SK-N-SH treated with all-trans-retinoic acid at 6 μM for 48 hours (cell line): ENCODE measurements at regions not wholly inside any gene's neighbourhood (a gene's known extent, or its start where the extent isn't known, plus 50 kb on each side); places are given as distances from the start of the nearest gene placed in this dataset.

Experiments
- ATAC-seq: fragments of 200-7000 bp; cut with Tn5 transposase; 3 replicates; pipeline ENCODE4 v1.9.1; 2020; ENCODE audit warnings: mild to moderate bottlenecking, moderate library complexity
- ARNTL ChIP-seq: fragments of 450-650 bp; formaldehyde crosslinking; IDR thresholded peaks from 2 replicates; pipeline ENCODE4 v1.5.0; 2020; ENCODE audit warnings: low read depth, mild to moderate bottlenecking, moderate library complexity, borderline replicate concordance
- BACH2 ChIP-seq: fragments of 250-450 bp; sonication (Bioruptor Pico); IDR thresholded peaks from 2 replicates; pipeline ENCODE4 v1.9.0; 2021; ENCODE audit warnings: mild to moderate bottlenecking, borderline replicate concordance
- CSDC2 ChIP-seq: fragments of 250-450 bp; sonication (Bioruptor Pico); IDR thresholded peaks from 2 replicates; pipeline ENCODE4 v1.5.0; 2020; ENCODE audit warnings: mild to moderate bottlenecking, moderate library complexity
- ESRRG ChIP-seq: fragments of 250-450 bp; sonication (Bioruptor Pico); IDR thresholded peaks from 2 replicates; pipeline ENCODE4 v1.6.1; 2021; ENCODE audit warnings: mild to moderate bottlenecking
- GLIS3 ChIP-seq: fragments of 250-450 bp; sonication (Bioruptor Pico); IDR thresholded peaks from 2 replicates; pipeline ENCODE4 v1.5.0; 2020; ENCODE audit warnings: mild to moderate bottlenecking, moderate library complexity
- ISL1 ChIP-seq: fragments of 250-450 bp; sonication (Bioruptor Pico); IDR thresholded peaks from 2 replicates; pipeline ENCODE4 v2.1.2; 2022; ENCODE audit warnings: mild to moderate bottlenecking, moderate library complexity
- OSR1 ChIP-seq: fragments of 250-450 bp; sonication (Bioruptor Pico); IDR thresholded peaks from 2 replicates; pipeline ENCODE4 v1.8.0; 2022; ENCODE audit warnings: moderate library complexity, mild to moderate bottlenecking, inconsistent platforms
- PPARA ChIP-seq: fragments of 250-450 bp; sonication (Bioruptor Pico); IDR thresholded peaks from 2 replicates; pipeline ENCODE4 v1.5.0; 2020; ENCODE audit warnings: mild to moderate bottlenecking, borderline replicate concordance
- RARB ChIP-seq: fragments of 250-450 bp; sonication (Bioruptor Pico); IDR thresholded peaks from 2 replicates; pipeline ENCODE4 v1.8.0; 2021; ENCODE audit warnings: mild to moderate bottlenecking, moderate library complexity
- SNAI2 ChIP-seq: fragments of 250-450 bp; sonication (Bioruptor Pico); IDR thresholded peaks from 2 replicates; pipeline ENCODE4 v1.5.0; 2020; ENCODE audit warnings: mild to moderate bottlenecking, moderate library complexity
- TCF4 ChIP-seq: fragments of 250-450 bp; sonication (Bioruptor Pico); IDR thresholded peaks from 2 replicates; pipeline ENCODE4 v1.8.0; 2021; ENCODE audit warnings: mild to moderate bottlenecking, moderate library complexity, borderline replicate concordance
- TOX ChIP-seq: fragments of 250-450 bp; sonication (Bioruptor Pico); IDR thresholded peaks from 2 replicates; pipeline ENCODE4 v1.8.0; 2021; ENCODE audit warnings: mild to moderate bottlenecking, moderate library complexity, borderline replicate concordance
- TSHZ2 ChIP-seq: fragments of 250-450 bp; sonication (Bioruptor Pico); IDR thresholded peaks from 2 replicates; pipeline ENCODE4 v1.5.0; 2020; ENCODE audit warnings: mild to moderate bottlenecking, moderate library complexity
- ZFP3 ChIP-seq: fragments of 250-450 bp; sonication (Bioruptor Pico); IDR thresholded peaks from 2 replicates; pipeline ENCODE4 v1.5.0; 2020; ENCODE audit warnings: mild to moderate bottlenecking, moderate library complexity
- ZFP30 ChIP-seq: fragments of 450-650 bp; formaldehyde crosslinking; IDR thresholded peaks from 2 replicates; pipeline ENCODE4 v1.5.0; 2022; ENCODE audit warnings: mild to moderate bottlenecking, moderate library complexity
- ZNF565 ChIP-seq: fragments of 450-650 bp; formaldehyde crosslinking; conservative IDR thresholded peaks from 2 replicates; pipeline ENCODE4 v1.5.0; 2020; ENCODE audit warnings: low read depth, mild to moderate bottlenecking, moderate library complexity
- ZNF70 ChIP-seq: fragments of 450-650 bp; formaldehyde crosslinking; IDR thresholded peaks from 2 replicates; pipeline ENCODE4 v1.5.0; 2020; ENCODE audit warnings: mild to moderate bottlenecking, moderate library complexity
- ZNF8 ChIP-seq: fragments of 450-650 bp; formaldehyde crosslinking; IDR thresholded peaks from 2 replicates; pipeline ENCODE4 v1.5.0; 2020; ENCODE audit warnings: mild to moderate bottlenecking, moderate library complexity
- TF ChIP-seq, protein P1 (sequence below): fragments of 250-450 bp; sonication (Bioruptor Pico); IDR thresholded peaks from 2 replicates; pipeline ENCODE4 v1.5.1; 2021; ENCODE audit warnings: mild to moderate bottlenecking, moderate library complexity
- TF ChIP-seq, protein P2 (sequence below): fragments of 250-450 bp; sonication (Bioruptor Pico); IDR thresholded peaks from 2 replicates; pipeline ENCODE4 v1.8.0; 2021; ENCODE audit warnings: low read depth, mild to moderate bottlenecking, moderate library complexity, borderline replicate concordance
- TF ChIP-seq, protein P3 (sequence below): fragments of 250-450 bp; sonication (Bioruptor Pico); IDR thresholded peaks from 2 replicates; pipeline ENCODE4 v1.5.1; 2020; ENCODE audit warnings: low read depth, mild to moderate bottlenecking, moderate library complexity

DNA sequence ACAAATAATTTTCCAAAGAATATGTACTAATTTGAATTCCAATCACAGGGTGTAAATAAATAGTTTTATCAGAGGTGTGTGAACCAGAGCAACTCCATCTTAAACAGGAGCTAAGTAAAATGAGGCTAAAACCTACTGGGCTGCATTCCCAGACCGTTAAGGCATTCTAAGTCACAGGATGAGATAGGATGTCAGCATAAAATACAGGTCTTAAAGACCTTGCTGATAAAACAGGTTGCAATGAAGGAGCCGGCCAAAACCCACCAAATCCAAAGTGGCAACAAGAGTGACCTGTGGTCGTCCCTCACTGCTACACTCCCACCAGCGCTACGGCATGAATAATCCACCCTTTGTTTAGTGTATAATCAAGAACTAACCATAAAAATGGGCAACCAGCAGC lies 291.7 kb upstream of the SEMA3D start:
- no peak for ATAC-seq
- no peak for TF ChIP-seq ZNF70 (CRISPR knock-in tag)
- no peak for TF ChIP-seq PPARA (CRISPR knock-in tag)
- no peak for TF ChIP-seq ESRRG
- TF ChIP-seq CSDC2 (CRISPR knock-in tag) = no peak
- TF ChIP-seq, protein P1, sequence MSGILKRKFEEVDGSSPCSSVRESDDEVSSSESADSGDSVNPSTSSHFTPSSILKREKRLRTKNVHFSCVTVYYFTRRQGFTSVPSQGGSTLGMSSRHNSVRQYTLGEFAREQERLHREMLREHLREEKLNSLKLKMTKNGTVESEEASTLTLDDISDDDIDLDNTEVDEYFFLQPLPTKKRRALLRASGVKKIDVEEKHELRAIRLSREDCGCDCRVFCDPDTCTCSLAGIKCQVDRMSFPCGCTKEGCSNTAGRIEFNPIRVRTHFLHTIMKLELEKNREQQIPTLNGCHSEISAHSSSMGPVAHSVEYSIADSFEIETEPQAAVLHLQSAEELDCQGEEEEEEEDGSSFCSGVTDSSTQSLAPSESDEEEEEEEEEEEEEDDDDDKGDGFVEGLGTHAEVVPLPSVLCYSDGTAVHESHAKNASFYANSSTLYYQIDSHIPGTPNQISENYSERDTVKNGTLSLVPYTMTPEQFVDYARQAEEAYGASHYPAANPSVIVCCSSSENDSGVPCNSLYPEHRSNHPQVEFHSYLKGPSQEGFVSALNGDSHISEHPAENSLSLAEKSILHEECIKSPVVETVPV = no peak
- no peak for TF ChIP-seq ISL1 (CRISPR knock-in tag)
- TF ChIP-seq GLIS3 (CRISPR knock-in tag) = no peak
- no peak for TF ChIP-seq BACH2 (CRISPR knock-in tag)
- no peak for TF ChIP-seq ZNF8 (CRISPR knock-in tag)
- TF ChIP-seq TOX = no peak
- TF ChIP-seq, protein P2, sequence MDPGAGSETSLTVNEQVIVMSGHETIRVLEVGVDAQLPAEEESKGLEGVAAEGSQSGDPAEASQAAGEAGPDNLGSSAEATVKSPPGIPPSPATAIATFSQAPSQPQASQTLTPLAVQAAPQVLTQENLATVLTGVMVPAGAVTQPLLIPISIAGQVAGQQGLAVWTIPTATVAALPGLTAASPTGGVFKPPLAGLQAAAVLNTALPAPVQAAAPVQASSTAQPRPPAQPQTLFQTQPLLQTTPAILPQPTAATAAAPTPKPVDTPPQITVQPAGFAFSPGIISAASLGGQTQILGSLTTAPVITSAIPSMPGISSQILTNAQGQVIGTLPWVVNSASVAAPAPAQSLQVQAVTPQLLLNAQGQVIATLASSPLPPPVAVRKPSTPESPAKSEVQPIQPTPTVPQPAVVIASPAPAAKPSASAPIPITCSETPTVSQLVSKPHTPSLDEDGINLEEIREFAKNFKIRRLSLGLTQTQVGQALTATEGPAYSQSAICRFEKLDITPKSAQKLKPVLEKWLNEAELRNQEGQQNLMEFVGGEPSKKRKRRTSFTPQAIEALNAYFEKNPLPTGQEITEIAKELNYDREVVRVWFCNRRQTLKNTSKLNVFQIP (CRISPR knock-in tag) = no peak
- no peak for TF ChIP-seq ZFP30 (CRISPR knock-in tag)
- no peak for TF ChIP-seq ZFP3
- TF ChIP-seq, protein P3, sequence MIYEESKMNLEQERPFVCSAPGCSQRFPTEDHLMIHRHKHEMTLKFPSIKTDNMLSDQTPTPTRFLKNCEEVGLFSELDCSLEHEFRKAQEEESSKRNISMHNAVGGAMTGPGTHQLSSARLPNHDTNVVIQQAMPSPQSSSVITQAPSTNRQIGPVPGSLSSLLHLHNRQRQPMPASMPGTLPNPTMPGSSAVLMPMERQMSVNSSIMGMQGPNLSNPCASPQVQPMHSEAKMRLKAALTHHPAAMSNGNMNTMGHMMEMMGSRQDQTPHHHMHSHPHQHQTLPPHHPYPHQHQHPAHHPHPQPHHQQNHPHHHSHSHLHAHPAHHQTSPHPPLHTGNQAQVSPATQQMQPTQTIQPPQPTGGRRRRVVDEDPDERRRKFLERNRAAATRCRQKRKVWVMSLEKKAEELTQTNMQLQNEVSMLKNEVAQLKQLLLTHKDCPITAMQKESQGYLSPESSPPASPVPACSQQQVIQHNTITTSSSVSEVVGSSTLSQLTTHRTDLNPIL (CRISPR knock-in tag) = no peak

DNA sequence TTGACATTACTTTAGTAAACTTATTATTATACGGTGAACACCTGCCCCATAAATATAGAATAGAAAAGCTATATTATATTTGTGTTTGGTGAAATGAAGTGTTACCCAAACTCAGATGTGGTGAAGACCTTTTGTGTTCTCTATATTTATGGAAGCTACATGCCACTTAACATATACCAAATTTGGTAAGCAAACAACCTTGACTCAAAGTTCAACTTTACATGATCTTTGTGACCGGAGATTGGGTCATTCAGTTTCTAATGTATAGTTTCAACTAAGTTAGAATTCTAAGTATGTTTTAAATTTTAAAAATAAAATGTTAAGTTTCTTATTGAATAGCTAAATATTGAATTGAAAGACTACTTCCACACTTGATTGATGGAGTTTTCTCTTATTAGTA lies 288.6 kb upstream of the SEMA3D start:
- TF ChIP-seq ARNTL (CRISPR knock-in tag) = no peak
- TF ChIP-seq ZNF8 (CRISPR knock-in tag) = no peak
- TF ChIP-seq SNAI2 = no peak
- no peak for TF ChIP-seq ZNF70 (CRISPR knock-in tag)
- TF ChIP-seq ISL1 (CRISPR knock-in tag) = no peak
- no peak for TF ChIP-seq BACH2 (CRISPR knock-in tag)
- TF ChIP-seq TCF4 (CRISPR knock-in tag) = no peak
- TF ChIP-seq, protein P1 = no peak
- TF ChIP-seq ZFP3 = no peak
- TF ChIP-seq RARB (CRISPR knock-in tag) = no peak
- no peak for TF ChIP-seq CSDC2 (CRISPR knock-in tag)
- TF ChIP-seq ESRRG = no peak

GRCh38 chr7:85475071-85475470 lies 288.2 kb upstream of the SEMA3D start:
- ATAC-seq = no peak
- TF ChIP-seq OSR1 (CRISPR knock-in tag) = no peak
- TF ChIP-seq ZFP30 (CRISPR knock-in tag) = no peak

More for the DNA sequence above, 288.6 kb upstream of the SEMA3D start:
- no peak for ATAC-seq

- ATAC-seq = peak; percentile 95
- no peak for TF ChIP-seq TSHZ2
- no peak for TF ChIP-seq CSDC2 (CRISPR knock-in tag)
- no peak for TF ChIP-seq RARB (CRISPR knock-in tag)
- TF ChIP-seq ZNF8 (CRISPR knock-in tag) = no peak
- TF ChIP-seq, protein P2 (CRISPR knock-in tag) = no peak
- TF ChIP-seq, protein P1 = no peak
- TF ChIP-seq, protein P3 (CRISPR knock-in tag) = no peak
- no peak for TF ChIP-seq ISL1 (CRISPR knock-in tag)
- no peak for TF ChIP-seq PPARA (CRISPR knock-in tag)
- no peak for TF ChIP-seq OSR1 (CRISPR knock-in tag)
- TF ChIP-seq ARNTL (CRISPR knock-in tag) = no peak
- TF ChIP-seq TOX = no peak; the same call in 1 of the 2 replicates
- TF ChIP-seq ZFP3 = no peak
- no peak for TF ChIP-seq ESRRG
- no peak for TF ChIP-seq ZNF565
- TF ChIP-seq SNAI2 = no peak
- no peak for TF ChIP-seq TCF4 (CRISPR knock-in tag)
- no peak for TF ChIP-seq BACH2 (CRISPR knock-in tag)
Measured at GRCh38 chr7:85474234-85474633, 287.4 kb upstream of the SEMA3D start.
